ENCODE measurements at regions not wholly inside any gene's neighbourhood (a gene's known extent, or its start where the extent isn't known, plus 50 kb on each side); places are given as distances from the start of the nearest gene placed in this dataset.

GRCh38 chrX:104351173-104351769 lies 96.5 kb upstream of the ESX1 start:
- no peaks in the 10 kb centered on the region for H3K36me3 ChIP-seq
- H3K4me1 ChIP-seq = no peaks in the 10 kb centered on the region
- no peak overlapping the region for H3K27ac ChIP-seq
- no peak for DNase-seq
- TF ChIP-seq POLR2A (IDR thresholded peaks at IDR 0.05) (no peak), CTCF (IDR thresholded peaks at IDR 0.05) (no peak)
- H3K4me3 ChIP-seq = no peak overlapping the region
- H3K9me3 ChIP-seq = no peaks in the 10 kb centered on the region
- H3K27me3 ChIP-seq = no peaks in the 10 kb centered on the region

- no peak for DNase-seq
- TF ChIP-seq POLR2A (IDR thresholded peaks at IDR 0.05) = no peak
Observed at GRCh38 chrX:104347860-104348259, 93.1 kb upstream of the ESX1 start.

GRCh38 chrX:104343428-104344129 lies 88.8 kb upstream of the ESX1 start:
- TF ChIP-seq CTCF (IDR thresholded peaks at IDR 0.05) = peak in 4 of 6 experiments; percentile 31 to 68 (median 54)
- no peak for TF ChIP-seq POLR2A (IDR thresholded peaks at IDR 0.05)
- Histone ChIP-seq H3K4me1 (no peaks in the 10 kb centered on the region), H3K4me3 (no peak overlapping the region), H3K27me3 (no peaks in the 10 kb centered on the region), H3K36me3 (no peaks in the 10 kb centered on the region), H3K9me3 (no peaks in the 10 kb centered on the region), H3K27ac (no peak overlapping the region)
- DNase-seq = peak in 2 of 3 donors; percentile 34 to 69

More at GRCh38 chrX:104347860-104348259, 93.1 kb upstream of the ESX1 start:
- H3K36me3 ChIP-seq = no peaks in the 10 kb centered on the region
- H3K9me3 ChIP-seq = no peaks in the 10 kb centered on the region
- H3K4me1 ChIP-seq = no peaks in the 10 kb centered on the region
- H3K27ac ChIP-seq = no peak overlapping the region
- no peak overlapping the region for H3K4me3 ChIP-seq
- no peaks in the 10 kb centered on the region for H3K27me3 ChIP-seq

- Histone ChIP-seq H3K27me3 (no peaks in the 10 kb centered on the region), H3K9me3 (no peaks in the 10 kb centered on the region), H3K4me3 (no peak overlapping the region), H3K36me3 (no peaks in the 10 kb centered on the region), H3K27ac (no peak overlapping the region), H3K4me1 (no peaks in the 10 kb centered on the region)
- DNase-seq = no peak
- TF ChIP-seq POLR2A (IDR thresholded peaks at IDR 0.05) = no peak
- no peak for TF ChIP-seq CTCF (IDR thresholded peaks at IDR 0.05)
Observed at GRCh38 chrX:104342065-104342464, 87.3 kb upstream of the ESX1 start.

GRCh38 chrX:104335756-104336155 lies 81.0 kb upstream of the ESX1 start:
- Histone ChIP-seq H3K9me3 (no peaks in the 10 kb centered on the region), H3K27me3 (no peaks in the 10 kb centered on the region), H3K36me3 (no peaks in the 10 kb centered on the region), H3K4me3 (no peak overlapping the region), H3K27ac (no peak overlapping the region), H3K4me1 (no peaks in the 10 kb centered on the region)
- TF ChIP-seq CTCF (IDR thresholded peaks at IDR 0.05) = no peak
- no peak for TF ChIP-seq POLR2A (IDR thresholded peaks at IDR 0.05)
- no peak for DNase-seq

GRCh38 chrX:104334971-104335370 lies 80.2 kb upstream of the ESX1 start:
- H3K27me3 ChIP-seq = no peaks in the 10 kb centered on the region
- no peaks in the 10 kb centered on the region for H3K9me3 ChIP-seq
- DNase-seq = no peak
- H3K36me3 ChIP-seq = no peaks in the 10 kb centered on the region
- H3K4me1 ChIP-seq = no peaks in the 10 kb centered on the region
- no peak overlapping the region for H3K4me3 ChIP-seq
- H3K27ac ChIP-seq = no peak overlapping the region
- TF ChIP-seq POLR2A (IDR thresholded peaks at IDR 0.05) (no peak), CTCF (IDR thresholded peaks at IDR 0.05) (no peak)

All from Peyer's patch (tissue), 4 donors.